ENCODE measurements at regions not wholly inside any gene's neighbourhood (a gene's known extent, or its start where the extent isn't known, plus 50 kb on each side); places are given as distances from the start of the nearest gene placed in this dataset.

GRCh38 chrX:8374041-8374825, 90.4 kb upstream of the VCX3B start:
- TF ChIP-seq CTCF (conservative IDR thresholded peaks at IDR 0.05; ENCODE audit: low read length) (no peak), EZH2phosphoT487 (IDR thresholded peaks at IDR 0.05; ENCODE audit: borderline replicate concordance) (no peak)
- no peaks in the 10 kb centered on the region for H3K9me2 ChIP-seq (replicated peaks; ENCODE audit: low read depth, low read length)
- H3K36me3 ChIP-seq (ENCODE audit: insufficient read depth, low read length): no peaks in the 10 kb centered on the region

GRCh38 chrX:8377041-8377440, 87.6 kb upstream of the VCX3B start:
- Histone ChIP-seq H3F3A (ENCODE audit: low read depth) (no peaks in the 10 kb centered on the region), H3K4me2 (ENCODE audit: low read depth, low read length, poor library complexity, severe bottlenecking) (no peak overlapping the region), H3K9me2 (replicated peaks; ENCODE audit: low read depth, low read length) (no peaks in the 10 kb centered on the region), H3K36me3 (ENCODE audit: insufficient read depth, low read length) (no peaks in the 10 kb centered on the region), H3K79me2 (ENCODE audit: insufficient read depth, low read length) (no peaks in the 10 kb centered on the region), H3K27me3 (ENCODE audit: insufficient read depth, low read length, poor library complexity, severe bottlenecking) (no peaks in the 10 kb centered on the region), H3K9ac (ENCODE audit: low read depth, low read length, poor library complexity, severe bottlenecking) (no peak overlapping the region), H4K20me1 (ENCODE audit: insufficient read depth, low read length, poor library complexity, severe bottlenecking) (no peaks in the 10 kb centered on the region), H3K9me3 (ENCODE audit: insufficient read depth, low read depth, low read length) (no peaks in the 10 kb centered on the region), H3K4me3 (ENCODE audit: low read length, poor library complexity, severe bottlenecking) (no peak overlapping the region), H3K4me1 (ENCODE audit: insufficient read depth, low read length, poor library complexity, severe bottlenecking) (no peaks in the 10 kb centered on the region), H2AFZ (ENCODE audit: low read length) (no peak overlapping the region)
- TF ChIP-seq EZH2phosphoT487 (IDR thresholded peaks at IDR 0.05; ENCODE audit: borderline replicate concordance) (no peak), CTCF (conservative IDR thresholded peaks at IDR 0.05; ENCODE audit: low read length) (no peak)

More at GRCh38 chrX:8374041-8374825, 90.4 kb upstream of the VCX3B start:
- Histone ChIP-seq H3K4me3 (ENCODE audit: low read length, poor library complexity, severe bottlenecking) (no peak overlapping the region), H3F3A (ENCODE audit: low read depth) (no peaks in the 10 kb centered on the region), H3K9me3 (ENCODE audit: insufficient read depth, low read depth, low read length) (no peaks in the 10 kb centered on the region), H2AFZ (ENCODE audit: low read length) (no peak overlapping the region), H3K79me2 (ENCODE audit: insufficient read depth, low read length) (no peaks in the 10 kb centered on the region), H3K4me1 (ENCODE audit: insufficient read depth, low read length, poor library complexity, severe bottlenecking) (no peaks in the 10 kb centered on the region), H3K4me2 (ENCODE audit: low read depth, low read length, poor library complexity, severe bottlenecking) (no peak overlapping the region), H4K20me1 (ENCODE audit: insufficient read depth, low read length, poor library complexity, severe bottlenecking) (no peaks in the 10 kb centered on the region), H3K9ac (ENCODE audit: low read depth, low read length, poor library complexity, severe bottlenecking) (no peak overlapping the region), H3K27me3 (ENCODE audit: insufficient read depth, low read length, poor library complexity, severe bottlenecking) (no peaks in the 10 kb centered on the region)

- H3K9me3 ChIP-seq (ENCODE audit: insufficient read depth, low read depth, low read length): no peaks in the 10 kb centered on the region
- no peaks in the 10 kb centered on the region for H3K4me1 ChIP-seq (ENCODE audit: insufficient read depth, low read length, poor library complexity, severe bottlenecking)
- H3K79me2 ChIP-seq (ENCODE audit: insufficient read depth, low read length): no peaks in the 10 kb centered on the region
- no peak overlapping the region for H3K9ac ChIP-seq (ENCODE audit: low read depth, low read length, poor library complexity, severe bottlenecking)
- no peak overlapping the region for H3K4me3 ChIP-seq (ENCODE audit: low read length, poor library complexity, severe bottlenecking)
- H3F3A ChIP-seq (ENCODE audit: low read depth): no peaks in the 10 kb centered on the region
- H3K4me2 ChIP-seq (ENCODE audit: low read depth, low read length, poor library complexity, severe bottlenecking): no peak overlapping the region
- H3K9me2 ChIP-seq (replicated peaks; ENCODE audit: low read depth, low read length): no peaks in the 10 kb centered on the region
- H4K20me1 ChIP-seq (ENCODE audit: insufficient read depth, low read length, poor library complexity, severe bottlenecking): no peaks in the 10 kb centered on the region
- no peaks in the 10 kb centered on the region for H3K27me3 ChIP-seq (ENCODE audit: insufficient read depth, low read length, poor library complexity, severe bottlenecking)
- no peak overlapping the region for H2AFZ ChIP-seq (ENCODE audit: low read length)
- H3K36me3 ChIP-seq (ENCODE audit: insufficient read depth, low read length): no peaks in the 10 kb centered on the region
- TF ChIP-seq CTCF (conservative IDR thresholded peaks at IDR 0.05; ENCODE audit: low read length): no peak
- no peak for TF ChIP-seq EZH2phosphoT487 (IDR thresholded peaks at IDR 0.05; ENCODE audit: borderline replicate concordance)
Observed at GRCh38 chrX:8390771-8391170, 73.9 kb upstream of the VCX3B start.

Data from Loucy (cell line).